H1 (cell line): ENCODE measurements at regions not wholly inside any gene's neighbourhood (a gene's known extent, or its start where the extent isn't known, plus 50 kb on each side); places are given as distances from the start of the nearest gene placed in this dataset.

Experiments used
- CTCF ChIA-PET: fragments of 300-600 bp; sonication (Branson Sonifier 250); formaldehyde crosslinking; loops from one replicate; lab custom pipeline; 2021; ENCODE audit not compliant: partially characterized antibody; lab: Charles Lee
- POLR2A ChIA-PET: fragments of 300-600 bp; sonication (Branson Sonifier 250); formaldehyde crosslinking; loops from one replicate; lab custom pipeline; 2021; ENCODE audit warnings: inconsistent platforms; ENCODE audit not compliant: partially characterized antibody; lab: Charles Lee
- DNase-seq, 2 experiments: peaks; one replicate each; pipeline versions ENCODE4 v3.0.0 to v3.0.0-alpha.2; 2010 to 2022; ENCODE audit warnings: low spot score in 2 of 2, low read depth in 1 of 2, mixed read lengths in 1 of 2
- FAIRE-seq: peaks from 2 replicates; lab custom pipeline; 2011; peaks lifted over from hg19 to GRCh38; lab: Jason Lieb, UNC
- H2AFZ ChIP-seq: 2 replicates; pipeline ENCODE4 v1.8.1; 2012; ENCODE audit warnings: low read length, inconsistent platforms
- H2AK5ac ChIP-seq: 2 replicates; pipeline ENCODE4 v1.6.1; 2013; ENCODE audit warnings: low read depth, low read length
- H2BK120ac ChIP-seq: replicated peaks from 2 replicates; pipeline ENCODE3; 2013; ENCODE audit warnings: low read depth, low read length, inconsistent platforms
- H2BK12ac ChIP-seq: 2 replicates; pipeline ENCODE4 v1.6.1; 2013; ENCODE audit warnings: low read depth, low read length
- H2BK15ac ChIP-seq: 2 replicates; pipeline ENCODE4 v1.6.1; 2013; ENCODE audit warnings: low read length
- H2BK20ac ChIP-seq: 2 replicates; pipeline ENCODE4 v1.6.1; 2013; ENCODE audit warnings: low read length
- H2BK5ac ChIP-seq: 2 replicates; pipeline ENCODE4 v1.6.1; 2013; ENCODE audit warnings: low read depth, low read length
- H3K14ac ChIP-seq: 2 replicates; pipeline ENCODE4 v1.6.1; 2013; ENCODE audit warnings: inconsistent platforms; ENCODE audit not compliant: insufficient read length
- H3K18ac ChIP-seq: 2 replicates; pipeline ENCODE4 v1.6.1; 2013; ENCODE audit warnings: low read length; ENCODE audit errors: extremely low read depth
- H3K23ac ChIP-seq: 2 replicates; pipeline ENCODE4 v1.6.1; 2013; ENCODE audit warnings: inconsistent platforms; ENCODE audit not compliant: insufficient read length
- H3K23me2 ChIP-seq: 2 replicates; pipeline ENCODE4 v1.6.1; 2013; ENCODE audit warnings: low read depth, low read length
- H3K27ac ChIP-seq: 2 replicates; pipeline ENCODE4 v1.6.1; 2011; ENCODE audit warnings: low read depth, low read length, inconsistent platforms
- H3K27me3 ChIP-seq, 4 experiments: replicated peaks in 1 of 4; 1 replicate in 1 of 4; 2 replicates in 3 of 4; pipeline versions ENCODE4 v1.6.1 to v1.8.1; 2011 to 2013; ENCODE audit warnings: low read length in 3 of 4, mild to moderate bottlenecking in 3 of 4, inconsistent platforms in 2 of 4, mixed read lengths in 2 of 4, moderate library complexity in 1 of 4; ENCODE audit not compliant: control insufficient read depth in 3 of 4, insufficient read depth in 3 of 4; ENCODE audit errors: extremely low read depth in 1 of 4
- H3K36me3 ChIP-seq, 4 experiments: 2 replicates each; pipeline versions ENCODE4 v1.6.1 to v1.8.1; 2011 to 2013; ENCODE audit warnings: mild to moderate bottlenecking in 4 of 4, low read length in 3 of 4, moderate library complexity in 2 of 4, control low read depth in 1 of 4, inconsistent platforms in 1 of 4; ENCODE audit not compliant: insufficient read depth in 4 of 4, control insufficient read depth in 2 of 4
- H3K4ac ChIP-seq: replicated peaks from 2 replicates; pipeline ENCODE3; 2013; ENCODE audit warnings: low read length, low read depth, mixed read lengths, inconsistent platforms; ENCODE audit not compliant: insufficient read length
- H3K4me1 ChIP-seq, 4 experiments: replicated peaks in 1 of 4; 1 replicate in 1 of 4; 2 replicates in 3 of 4; pipeline versions ENCODE4 v1.6.1 to v1.8.1; 2011 to 2013; ENCODE audit warnings: low read length in 3 of 4, inconsistent platforms in 2 of 4, mixed read lengths in 1 of 4; ENCODE audit not compliant: insufficient read depth in 4 of 4, control insufficient read depth in 3 of 4
- H3K4me2 ChIP-seq, 2 experiments: 2 replicates each; pipeline versions ENCODE4 v1.6.1 to v1.8.1; 2011 to 2013; ENCODE audit warnings: low read depth in 2 of 2, low read length in 2 of 2, control low read depth in 1 of 2, inconsistent platforms in 1 of 2, mild to moderate bottlenecking in 1 of 2; ENCODE audit not compliant: insufficient read depth in 1 of 2
- H3K4me3 ChIP-seq, 4 experiments: fragments of 200-600, 300-600 bp in 1 of 4; sonication (generic), shearing (Covaris generic), sonication (Bioruptor Twin) in 1 of 4; 2 replicates each; pipeline versions ENCODE4 v1.5.1 to v1.8.1; 2011 to 2016; ENCODE audit warnings: low read length in 4 of 4, low read depth in 3 of 4, control low read depth in 2 of 4, inconsistent platforms in 2 of 4, mild to moderate bottlenecking in 2 of 4, mixed read lengths in 1 of 4, moderate library complexity in 1 of 4; ENCODE audit not compliant: insufficient read depth in 2 of 4; ENCODE audit errors: extremely low read depth in 1 of 4
- H3K56ac ChIP-seq: replicated peaks from 2 replicates; pipeline ENCODE3; 2013; ENCODE audit warnings: low read depth, mild to moderate bottlenecking, mixed read lengths, low read length, inconsistent platforms; ENCODE audit not compliant: insufficient read length
- H3K79me1 ChIP-seq: 2 replicates; pipeline ENCODE4 v1.6.1; 2013; ENCODE audit warnings: low read depth, low read length, control low read depth
- H3K79me2 ChIP-seq, 2 experiments: 2 replicates each; pipeline versions ENCODE4 v1.6.1 to v1.8.1; 2012 to 2013; ENCODE audit warnings: low read length in 2 of 2, mild to moderate bottlenecking in 2 of 2, inconsistent platforms in 1 of 2; ENCODE audit not compliant: insufficient read depth in 2 of 2, control insufficient read depth in 1 of 2
- H3K9ac ChIP-seq, 4 experiments: replicated peaks in 1 of 4; 1 replicate in 1 of 4; 2 replicates in 3 of 4; pipeline versions ENCODE4 v1.6.1 to v1.8.1; 2011 to 2013; ENCODE audit warnings: low read depth in 3 of 4, low read length in 3 of 4, control low read depth in 2 of 4, mild to moderate bottlenecking in 2 of 4, moderate library complexity in 2 of 4, inconsistent platforms in 1 of 4; ENCODE audit errors: extremely low read depth in 1 of 4
- H3K9me3 ChIP-seq, 2 experiments: 2 replicates each; pipeline versions ENCODE4 v1.6.1 to v1.8.1; 2012 to 2013; ENCODE audit warnings: mild to moderate bottlenecking in 2 of 2, moderate library complexity in 2 of 2, control low read depth in 1 of 2, inconsistent platforms in 1 of 2, low read depth in 1 of 2, low read length in 1 of 2, mixed read lengths in 1 of 2; ENCODE audit not compliant: insufficient read depth in 2 of 2
- H4K20me1 ChIP-seq, 2 experiments: replicated peaks in 1 of 2; 2 replicates each; pipeline versions ENCODE3 to v1.8.1; 2011 to 2013; ENCODE audit warnings: inconsistent platforms in 2 of 2, low read length in 2 of 2, mild to moderate bottlenecking in 1 of 2; ENCODE audit not compliant: insufficient read depth in 2 of 2, control insufficient read depth in 1 of 2
- H4K5ac ChIP-seq: 2 replicates; pipeline ENCODE4 v1.6.1; 2013; ENCODE audit warnings: low read length, low read depth, mixed read lengths, inconsistent platforms; ENCODE audit not compliant: insufficient read length
- H4K8ac ChIP-seq: 2 replicates; pipeline ENCODE4 v1.8.0; 2013; ENCODE audit warnings: mild to moderate bottlenecking, moderate library complexity, low read length, inconsistent platforms; ENCODE audit not compliant: insufficient read depth; ENCODE audit errors: extremely low read depth
- H4K91ac ChIP-seq: replicated peaks from 2 replicates; pipeline ENCODE3; 2013; ENCODE audit warnings: low read length, mixed read lengths, inconsistent platforms; ENCODE audit not compliant: insufficient read length
- ATF2 ChIP-seq: IDR thresholded peaks from 2 replicates; pipeline ENCODE4 v1.6.1; 2012; ENCODE audit warnings: low read length, inconsistent platforms
- CEBPB ChIP-seq: IDR thresholded peaks from 2 replicates; pipeline ENCODE4 v1.6.1; 2012; ENCODE audit warnings: low read depth, low read length
- CTBP2 ChIP-seq: IDR thresholded peaks from 2 replicates; pipeline ENCODE4 v1.7.0; 2011; ENCODE audit warnings: borderline replicate concordance, mild to moderate bottlenecking, moderate library complexity, mixed read lengths, low read length; ENCODE audit not compliant: insufficient read depth, insufficient read length
- E2F6 ChIP-seq: IDR thresholded peaks from 2 replicates; pipeline ENCODE4 v1.6.1; 2012; ENCODE audit warnings: inconsistent platforms
- EP300 ChIP-seq, 2 experiments: IDR thresholded peaks; 1 replicate in 1 of 2; 2 replicates in 1 of 2; pipeline ENCODE4 v1.6.1; 2011 to 2012; ENCODE audit warnings: low read depth in 2 of 2, low read length in 2 of 2, mild to moderate bottlenecking in 2 of 2, borderline replicate concordance in 1 of 2, inconsistent platforms in 1 of 2, moderate library complexity in 1 of 2
- GTF2F1 ChIP-seq: IDR thresholded peaks from 2 replicates; pipeline ENCODE4 v1.6.1; 2012; ENCODE audit warnings: low read depth, low read length, improper control_type of control experiment, borderline replicate concordance
- KDM4A ChIP-seq: IDR thresholded peaks from one replicate; pipeline ENCODE4 v1.7.1; 2012; ENCODE audit warnings: low read depth, mild to moderate bottlenecking, moderate library complexity, low read length, inconsistent platforms; ENCODE audit not compliant: severe bottlenecking
- NRF1 ChIP-seq: IDR thresholded peaks from 2 replicates; pipeline ENCODE4 v1.6.1; 2011; ENCODE audit warnings: mild to moderate bottlenecking, low read depth, low read length, improper control_type of control experiment
- SAP30 ChIP-seq: fragments of 300-600 bp; sonication (generic); IDR thresholded peaks from 2 replicates; pipeline ENCODE4 v1.7.1; 2012; ENCODE audit warnings: low read length, moderate library complexity, mild to moderate bottlenecking, inconsistent platforms; ENCODE audit not compliant: insufficient read depth, insufficient replicate concordance
- SIX5 ChIP-seq: IDR thresholded peaks from 2 replicates; pipeline ENCODE4 v1.6.1; 2011; ENCODE audit warnings: mild to moderate bottlenecking, low read depth, low read length
- SP1 ChIP-seq: IDR thresholded peaks from 2 replicates; pipeline ENCODE4 v1.6.1; 2011; ENCODE audit warnings: low read depth, low read length
- WGBS, 2 experiments: shearing (Covaris generic) in 1 of 2; methylation state at CpG; one replicate each; pipeline versions ENCODE4 v1.1.6 to v1.1.7; 2013 to 2015; ENCODE audit warnings: low lambda C conversion rate in 2 of 2, mixed read lengths in 2 of 2, inconsistent platforms in 1 of 2, low coverage in 1 of 2, missing lambda C conversion rate in 1 of 2; ENCODE audit not compliant: insufficient replicate concordance in 2 of 2, insufficient coverage in 1 of 2, insufficient read length in 1 of 2; ENCODE audit errors: extremely low coverage in 1 of 2, missing lambda C conversion rate in 1 of 2; 5-methylcytosine and 5-hydroxymethylcytosine counted together

GRCh38 chr2:16890081-16890480 lies 224.4 kb upstream of the CYRIA start:
- Histone ChIP-seq H4K91ac (no peak overlapping the region), H3K18ac (no peak overlapping the region), H2BK5ac (no peak overlapping the region), H3K9me3 (no peaks in the 10 kb centered on the region), H3K9ac (no peak overlapping the region), H3K36me3 (no peaks in the 10 kb centered on the region), H3K27me3 (no peaks in the 10 kb centered on the region), H3K14ac (no peak overlapping the region), H2AK5ac (no peak overlapping the region), H3K56ac (no peak overlapping the region), H2BK120ac (no peak overlapping the region), H2BK20ac (no peak overlapping the region), H2BK12ac (no peak overlapping the region), H3K4me1 (no peaks in the 10 kb centered on the region; a peak in 1 of 7 replicates), H2AFZ (no peak overlapping the region), H3K23ac (no peak overlapping the region), H3K27ac (no peak overlapping the region), H4K8ac (no peak overlapping the region), H3K79me1 (no peaks in the 10 kb centered on the region), H3K79me2 (no peaks in the 10 kb centered on the region), H2BK15ac (no peak overlapping the region), H3K4me3 (no peak overlapping the region), H3K23me2 (no peaks in the 10 kb centered on the region), H3K4ac (no peak overlapping the region), H4K20me1 (no peaks in the 10 kb centered on the region), H4K5ac (no peak overlapping the region), H3K4me2 (no peak overlapping the region)
- WGBS, 2 experiments: 36% methylated on average over 4 of the region's 4 CpGs; no CpG with 5 or more reads in 1 of the 2 experiments
- FAIRE-seq (peak; percentile 60), DNase-seq (peak; percentile 31 to 48)
- POLR2A ChIA-PET: no interaction called here
- CTCF ChIA-PET: interaction anchor here (0.9 to 4.2 kb wide), 10 partner anchors 10 to 420 kb away, joined by 3 to 55 read pairs (median 4); no protein-coding TSS in a partner anchor
- TF ChIP-seq KDM4A (no peak), CEBPB (0 out of 2 replicates have a peak, but pooled peaks have one; percentile 22), GTF2F1 (no peak), EP300 (IDR thresholded peaks at IDR 0.05; ENCODE audit: borderline replicate concordance in 1 of 2, low read depth in 2 of 2, low read length in 2 of 2) (no peak), SP1 (no peak), ATF2 (no peak), E2F6 (no peak), SAP30 (no peak), SIX5 (no peak), CTBP2 (no peak), NRF1 (no peak)
